ENCODE measurements at regions not wholly inside any gene's neighbourhood (a gene's known extent, or its start where the extent isn't known, plus 50 kb on each side); places are given as distances from the start of the nearest gene placed in this dataset.

GRCh38 chr3:18656410-18656809, 231.3 kb upstream of the SATB1 start:
- 82% methylated on average over 2 of the region's 2 CpGs; no CpG with 5 or more reads in 1 of the 2 experiments for WGBS, 2 experiments (ENCODE audit: extremely low coverage in 1 of 2, insufficient coverage in 1 of 2, insufficient read length in 1 of 2, insufficient replicate concordance in 2 of 2, low coverage in 1 of 2, low lambda C conversion rate in 2 of 2, missing lambda C conversion rate in 1 of 2)
- TF ChIP-seq TCF12 (IDR thresholded peaks at IDR 0.05; ENCODE audit: low read depth, low read length) (no peak), RAD21 (IDR thresholded peaks at IDR 0.05 in 1 of 2, conservative IDR thresholded peaks at IDR 0.05 in 1 of 2; ENCODE audit: low read depth in 2 of 2, low read length in 2 of 2) (no peak), SP1 (IDR thresholded peaks at IDR 0.05; ENCODE audit: low read depth, low read length) (no peak), KDM5A (IDR thresholded peaks at IDR 0.05; ENCODE audit: low read length) (no peak), CREB1 (IDR thresholded peaks at IDR 0.05) (no peak), GABPA (IDR thresholded peaks at IDR 0.05; ENCODE audit: borderline replicate concordance, insufficient read depth, low read length) (no peak), GTF2F1 (IDR thresholded peaks at IDR 0.05; ENCODE audit: borderline replicate concordance, low read depth, low read length) (no peak), ASH2L (IDR thresholded peaks at IDR 0.05; ENCODE audit: low read length) (no peak), FOSL1 (IDR thresholded peaks at IDR 0.05; ENCODE audit: insufficient read depth, low read depth, low read length) (no peak), TAF1 (IDR thresholded peaks at IDR 0.05; ENCODE audit: low read depth, low read length) (no peak), SIN3A (conservative IDR thresholded peaks at IDR 0.05 in 1 of 2, IDR thresholded peaks at IDR 0.05 in 1 of 2; ENCODE audit: low read depth in 1 of 2, low read length in 2 of 2) (no peak), CEBPB (IDR thresholded peaks at IDR 0.05; ENCODE audit: low read depth, low read length) (no peak), JUND (IDR thresholded peaks at IDR 0.05; ENCODE audit: low read length) (no peak), EP300 (IDR thresholded peaks at IDR 0.05; ENCODE audit: borderline replicate concordance in 1 of 2, low read depth in 2 of 2, low read length in 2 of 2) (no peak), CHD2 (IDR thresholded peaks at IDR 0.05; ENCODE audit: low read length) (no peak), HDAC2 (IDR thresholded peaks at IDR 0.05; ENCODE audit: borderline replicate concordance in 1 of 2, low read depth in 2 of 2, low read length in 2 of 2) (no peak)

More at GRCh38 chr3:18656410-18656809, 231.3 kb upstream of the SATB1 start:
- no peaks in the 10 kb centered on the region for H3K79me2 ChIP-seq (ENCODE audit: control insufficient read depth in 1 of 2, insufficient read depth in 2 of 2, low read length in 2 of 2)
- no peak overlapping the region for H3K23ac ChIP-seq (ENCODE audit: insufficient read length)
- no peak overlapping the region for H4K91ac ChIP-seq (replicated peaks; ENCODE audit: insufficient read length, low read length)
- no peaks in the 10 kb centered on the region for H3K79me1 ChIP-seq (ENCODE audit: low read depth, low read length)
- FAIRE-seq = no peak
- no peaks in the 10 kb centered on the region for H3K36me3 ChIP-seq (ENCODE audit: control insufficient read depth in 2 of 4, insufficient read depth in 4 of 4, low read length in 3 of 4)
- no peak overlapping the region for H3K56ac ChIP-seq (replicated peaks; ENCODE audit: insufficient read length, low read depth, low read length)
- H4K5ac ChIP-seq (ENCODE audit: insufficient read length, low read depth, low read length) = no peak overlapping the region
- H2BK5ac ChIP-seq (ENCODE audit: low read depth, low read length) = no peak overlapping the region
- no peak overlapping the region for H2BK12ac ChIP-seq (ENCODE audit: low read depth, low read length)
- H2BK20ac ChIP-seq (ENCODE audit: low read length) = no peak overlapping the region
- H2AK5ac ChIP-seq (ENCODE audit: low read depth, low read length) = no peak overlapping the region
- no peak overlapping the region for H3K9ac ChIP-seq (replicated peaks in 1 of 4; ENCODE audit: extremely low read depth in 1 of 4, low read depth in 3 of 4, low read length in 3 of 4)
- CTCF ChIA-PET (ENCODE audit: partially characterized antibody) = no interaction called here
- H2AFZ ChIP-seq (ENCODE audit: low read length) = no peak overlapping the region
- H3K4me3 ChIP-seq (ENCODE audit: extremely low read depth in 1 of 4, insufficient read depth in 2 of 4, low read depth in 3 of 4, low read length in 4 of 4) = no peak overlapping the region
- H4K20me1 ChIP-seq (replicated peaks in 1 of 2; ENCODE audit: control insufficient read depth in 1 of 2, insufficient read depth in 2 of 2, low read length in 2 of 2) = no peaks in the 10 kb centered on the region
- H3K4me1 ChIP-seq (replicated peaks in 1 of 4; ENCODE audit: control insufficient read depth in 3 of 4, insufficient read depth in 4 of 4, low read length in 3 of 4) = no peaks in the 10 kb centered on the region
- no peak overlapping the region for H4K8ac ChIP-seq (ENCODE audit: extremely low read depth, insufficient read depth, low read length)
- H3K9me3 ChIP-seq (ENCODE audit: insufficient read depth in 2 of 2, low read depth in 1 of 2, low read length in 1 of 2) = no peaks in the 10 kb centered on the region
- no peak overlapping the region for H3K14ac ChIP-seq (ENCODE audit: insufficient read length)
- no peak overlapping the region for H3K4ac ChIP-seq (replicated peaks; ENCODE audit: insufficient read length, low read depth, low read length)
- POLR2A ChIA-PET (ENCODE audit: partially characterized antibody) = no interaction called here
- no peaks in the 10 kb centered on the region; the same call in 1 of the 2 replicates for H3K23me2 ChIP-seq (ENCODE audit: low read depth, low read length)
- no peak for DNase-seq (ENCODE audit: low read depth in 1 of 2, low spot score in 2 of 2)
- H3K27ac ChIP-seq (ENCODE audit: low read depth, low read length) = no peak overlapping the region
- no peak overlapping the region for H3K4me2 ChIP-seq (ENCODE audit: insufficient read depth in 1 of 2, low read depth in 2 of 2, low read length in 2 of 2)
- no peak overlapping the region for H3K18ac ChIP-seq (ENCODE audit: extremely low read depth, low read length)
- H3K27me3 ChIP-seq (replicated peaks in 1 of 4; ENCODE audit: control insufficient read depth in 3 of 4, extremely low read depth in 1 of 4, insufficient read depth in 3 of 4, low read length in 3 of 4) = no peaks in the 10 kb centered on the region
- H2BK120ac ChIP-seq (replicated peaks; ENCODE audit: low read depth, low read length) = no peak overlapping the region
- no peak overlapping the region for H2BK15ac ChIP-seq (ENCODE audit: low read length)

Data from H1 (cell line).